Omental fat pad (tissue), 3 donors: ENCODE measurements at regions not wholly inside any gene's neighbourhood (a gene's known extent, or its start where the extent isn't known, plus 50 kb on each side); places are given as distances from the start of the nearest gene placed in this dataset.

Source experiments
- ATAC-seq: fragments of 150-250 bp; one replicate; pipeline ENCODE4 v1.9.1; 2016; ENCODE audit warnings: mild to moderate bottlenecking, moderate library complexity; ENCODE audit not compliant: low FRiP score
- DNase-seq: peaks from one replicate; pipeline ENCODE4 v3.0.0-alpha.2; 2019; ENCODE audit warnings: low spot score
- TF ChIP-seq, protein P1 (sequence below), 3 donors: fragments of 450-650 bp; IDR thresholded peaks; one replicate each; pipeline ENCODE4 v1.5.1; 2016 to 2017; ENCODE audit warnings: antibody characterized with exemption in 3 of 3, mild to moderate bottlenecking in 3 of 3, moderate library complexity in 2 of 3

DNA sequence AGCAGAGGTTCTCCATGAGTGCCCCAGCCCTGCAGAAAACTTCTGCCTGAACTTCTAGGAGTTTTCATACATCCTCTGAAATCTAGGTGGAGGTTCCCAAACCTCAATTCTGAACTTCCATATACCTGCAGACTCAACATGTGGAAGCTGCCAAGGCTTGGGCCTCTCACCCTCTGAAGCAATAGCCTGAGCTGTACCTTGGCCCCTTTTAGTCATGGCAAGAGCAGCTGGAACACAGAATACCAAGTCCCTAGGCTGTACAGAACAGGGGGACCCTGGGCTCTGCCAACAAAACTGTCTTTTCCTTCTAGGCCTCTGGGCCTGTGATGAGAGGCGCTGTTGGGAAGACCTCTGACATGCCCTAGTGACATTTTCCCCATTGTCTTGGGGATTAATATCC is 494.3 kb upstream of the FOXG1 start:
- no peak for ATAC-seq
- no peak for DNase-seq
- TF ChIP-seq, protein P1, sequence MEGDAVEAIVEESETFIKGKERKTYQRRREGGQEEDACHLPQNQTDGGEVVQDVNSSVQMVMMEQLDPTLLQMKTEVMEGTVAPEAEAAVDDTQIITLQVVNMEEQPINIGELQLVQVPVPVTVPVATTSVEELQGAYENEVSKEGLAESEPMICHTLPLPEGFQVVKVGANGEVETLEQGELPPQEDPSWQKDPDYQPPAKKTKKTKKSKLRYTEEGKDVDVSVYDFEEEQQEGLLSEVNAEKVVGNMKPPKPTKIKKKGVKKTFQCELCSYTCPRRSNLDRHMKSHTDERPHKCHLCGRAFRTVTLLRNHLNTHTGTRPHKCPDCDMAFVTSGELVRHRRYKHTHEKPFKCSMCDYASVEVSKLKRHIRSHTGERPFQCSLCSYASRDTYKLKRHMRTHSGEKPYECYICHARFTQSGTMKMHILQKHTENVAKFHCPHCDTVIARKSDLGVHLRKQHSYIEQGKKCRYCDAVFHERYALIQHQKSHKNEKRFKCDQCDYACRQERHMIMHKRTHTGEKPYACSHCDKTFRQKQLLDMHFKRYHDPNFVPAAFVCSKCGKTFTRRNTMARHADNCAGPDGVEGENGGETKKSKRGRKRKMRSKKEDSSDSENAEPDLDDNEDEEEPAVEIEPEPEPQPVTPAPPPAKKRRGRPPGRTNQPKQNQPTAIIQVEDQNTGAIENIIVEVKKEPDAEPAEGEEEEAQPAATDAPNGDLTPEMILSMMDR (IDR thresholded peaks at IDR 0.05), result no peak

DNA sequence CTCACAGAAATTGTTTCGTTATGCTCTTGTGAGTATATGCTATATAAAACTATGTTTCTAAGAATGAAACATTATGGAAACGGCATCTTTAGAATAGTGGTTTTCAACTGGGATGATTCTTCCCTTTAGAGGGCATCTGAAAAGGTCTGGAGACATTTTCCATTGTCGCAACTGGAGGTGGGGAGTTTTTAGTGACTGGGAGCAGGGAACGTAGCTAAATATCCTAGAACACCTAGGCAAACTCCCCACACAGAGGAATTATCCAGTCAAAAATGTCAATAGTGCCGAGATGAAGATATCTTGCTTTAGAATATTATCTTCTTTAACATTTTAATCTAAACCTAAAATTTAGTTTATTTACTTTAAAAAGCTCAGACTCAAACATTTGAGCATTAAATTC is 486.1 kb upstream of the FOXG1 start:
- DNase-seq (no peak), ATAC-seq (no peak)
- TF ChIP-seq, protein P1 (IDR thresholded peaks at IDR 0.05), result no peak

DNA sequence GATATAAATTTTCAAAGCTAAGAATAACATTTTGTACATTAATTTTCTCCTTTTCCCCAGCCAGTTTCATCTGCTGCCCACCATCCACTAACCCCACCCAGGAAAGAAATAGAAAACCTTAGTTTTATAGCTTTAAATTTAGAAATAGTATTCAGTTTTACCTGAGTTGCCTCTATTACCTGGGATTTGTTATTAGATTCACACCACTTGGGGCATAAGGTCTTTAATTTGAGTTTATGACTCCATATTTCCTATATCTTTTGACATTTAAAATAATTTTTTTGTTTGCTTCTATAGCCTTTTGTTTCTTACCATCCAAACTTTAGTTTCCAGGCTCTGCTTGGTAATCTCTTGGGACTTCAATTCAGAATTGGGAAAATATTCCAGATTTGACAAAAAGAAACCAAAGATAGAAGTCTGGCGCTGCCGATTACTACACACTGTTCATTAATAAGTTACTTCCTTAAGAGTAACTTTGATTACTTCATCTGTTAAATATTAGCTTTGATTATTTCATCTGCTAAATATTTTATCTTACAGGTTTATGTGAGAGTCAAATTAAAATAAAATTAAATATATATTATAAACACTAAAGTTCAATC is 485.5 kb upstream of the FOXG1 start:
- ATAC-seq (no peak), DNase-seq (no peak)
- TF ChIP-seq, protein P1 (IDR thresholded peaks at IDR 0.05), result no peak

DNA sequence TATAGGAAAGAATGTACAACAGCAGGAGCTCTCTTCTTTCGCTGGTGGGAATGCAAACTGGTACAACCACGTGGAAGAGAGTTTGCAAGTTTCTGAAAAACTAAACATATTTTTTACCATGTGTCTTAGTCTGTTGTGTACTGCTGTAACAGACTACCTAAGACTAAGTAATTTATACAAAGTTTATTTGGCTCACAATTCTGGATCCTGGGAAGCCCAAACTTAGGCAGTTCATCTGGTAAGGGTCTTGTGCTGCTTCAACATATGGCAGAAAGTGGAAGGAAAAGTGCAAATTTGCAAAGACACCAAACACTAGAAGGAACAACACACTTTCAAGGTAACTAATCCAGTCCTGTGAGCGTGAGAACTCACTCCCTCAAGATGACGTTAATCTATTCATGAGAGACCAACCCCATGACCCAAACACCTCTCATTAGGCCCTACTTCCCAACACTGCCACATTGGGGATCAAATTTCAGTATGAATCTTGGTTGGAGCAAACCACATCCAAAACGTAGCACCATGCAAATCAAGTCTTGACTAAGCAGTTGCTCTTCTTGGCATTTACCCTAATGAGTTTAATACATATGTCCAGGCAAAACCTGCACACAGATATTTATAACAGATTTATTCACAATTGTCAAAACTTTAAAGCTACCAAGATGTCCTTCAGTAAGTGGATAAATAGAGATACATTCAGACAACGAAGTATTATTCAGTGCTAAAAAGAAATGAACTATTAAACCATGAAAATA is 481.9 kb upstream of the FOXG1 start:
- ATAC-seq, result no peak
- TF ChIP-seq, protein P1 (IDR thresholded peaks at IDR 0.05), result no peak
- no peak for DNase-seq

DNA sequence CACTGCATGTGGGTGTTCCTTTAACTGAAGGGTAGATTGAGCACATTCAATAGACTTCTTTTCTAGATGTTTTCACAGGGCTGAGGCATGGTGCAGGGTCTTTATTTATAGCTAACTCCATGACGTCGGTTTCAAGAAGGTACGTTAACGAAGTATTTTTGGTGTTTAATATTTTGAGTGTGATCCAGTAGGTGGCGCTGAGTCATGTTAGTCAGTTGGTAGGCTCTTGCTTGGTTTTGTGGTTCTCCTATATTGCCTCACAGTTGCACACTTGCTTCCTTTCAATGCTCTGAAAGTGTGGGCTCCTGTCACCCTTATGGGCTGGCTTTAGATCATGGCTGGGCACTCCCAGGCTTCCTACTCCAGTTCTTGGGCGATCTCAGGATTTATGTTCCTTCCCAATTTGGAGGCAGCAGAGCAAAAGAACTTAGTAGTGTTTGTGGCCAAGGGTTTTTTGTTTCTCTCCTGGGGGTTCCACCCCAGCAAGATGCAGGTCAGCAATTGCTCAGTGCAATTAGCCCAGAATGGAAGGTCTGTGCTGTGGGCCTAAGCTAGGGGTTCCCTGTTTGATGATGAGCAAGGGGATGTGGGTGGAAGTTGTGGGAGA is 471.6 kb upstream of the FOXG1 start:
- DNase-seq (no peak), ATAC-seq (no peak)
- TF ChIP-seq, protein P1 (IDR thresholded peaks at IDR 0.05), result no peak

DNA sequence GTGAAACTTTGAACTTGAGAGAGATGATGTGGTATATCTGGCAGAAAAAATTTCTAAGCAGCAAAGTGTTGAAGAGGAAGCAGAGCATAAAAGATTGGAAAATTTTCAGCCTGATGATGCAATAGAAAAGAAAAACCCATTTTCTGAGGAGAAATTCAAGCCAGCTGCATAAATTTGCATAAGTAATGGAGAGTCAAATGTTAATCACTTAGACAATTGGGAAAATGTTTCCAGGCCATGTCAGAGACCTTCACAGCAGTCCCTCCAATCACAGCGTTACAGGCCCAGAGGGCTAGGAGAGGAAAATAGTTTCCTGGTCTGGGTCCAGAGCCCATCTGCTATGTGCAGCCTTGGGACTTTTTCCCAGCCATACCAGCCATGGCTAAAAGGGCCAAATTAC is 469.0 kb upstream of the FOXG1 start:
- ATAC-seq, result no peak
- TF ChIP-seq, protein P1 (IDR thresholded peaks at IDR 0.05), result no peak
- DNase-seq, result no peak
